SH-SY5Y (cell line): ENCODE measurements at regions not wholly inside any gene's neighbourhood (a gene's known extent, or its start where the extent isn't known, plus 50 kb on each side); places are given as distances from the start of the nearest gene placed in this dataset.

ENCODE experiments used
- GATA2 ChIP-seq: IDR thresholded peaks from 2 replicates; pipeline ENCODE4 v1.6.1; 2011; ENCODE audit warnings: mild to moderate bottlenecking, low read depth, low read length
- GATA3 ChIP-seq: IDR thresholded peaks from 2 replicates; pipeline ENCODE4 v1.6.1; 2011; ENCODE audit warnings: low read depth, mild to moderate bottlenecking, low read length, moderate library complexity

- TF ChIP-seq GATA2 (no peak), GATA3 (no peak)
Observed at GRCh38 chr5:110021251-110021650, 331.5 kb downstream of the MAN2A1 start.

- TF ChIP-seq GATA2: no peak
- no peak for TF ChIP-seq GATA3
Observed at GRCh38 chr5:110025160-110025559, 335.4 kb downstream of the MAN2A1 start.

GRCh38 chr5:110027527-110028322 lies 338.0 kb downstream of the MAN2A1 start:
- no peak for TF ChIP-seq GATA2
- TF ChIP-seq GATA3: no peak

GRCh38 chr5:110031402-110032140 lies 341.8 kb downstream of the MAN2A1 start:
- TF ChIP-seq GATA2 (no peak), GATA3 (no peak)

GRCh38 chr5:110032376-110032775 lies 342.6 kb downstream of the MAN2A1 start:
- TF ChIP-seq GATA3 (no peak), GATA2 (no peak)

GRCh38 chr5:110034056-110034600 lies 344.4 kb downstream of the MAN2A1 start:
- TF ChIP-seq GATA2: no peak
- TF ChIP-seq GATA3: no peak

- TF ChIP-seq GATA2: no peak
- TF ChIP-seq GATA3: no peak
Observed at GRCh38 chr5:110038297-110038997, 348.7 kb downstream of the MAN2A1 start.

- TF ChIP-seq GATA2 (no peak), GATA3 (no peak)
Observed at GRCh38 chr5:110040178-110040577, 350.5 kb downstream of the MAN2A1 start.

GRCh38 chr5:110043025-110043424 lies 353.3 kb downstream of the MAN2A1 start:
- TF ChIP-seq GATA2: no peak
- TF ChIP-seq GATA3: no peak

- no peak for TF ChIP-seq GATA3
- TF ChIP-seq GATA2: no peak
Observed at GRCh38 chr5:110045158-110045557, 355.4 kb downstream of the MAN2A1 start.

GRCh38 chr5:110048491-110048890 lies 358.8 kb downstream of the MAN2A1 start:
- TF ChIP-seq GATA3 (no peak), GATA2 (no peak)

- TF ChIP-seq GATA3 (no peak), GATA2 (no peak)
Observed at GRCh38 chr5:110049816-110050215, 360.1 kb downstream of the MAN2A1 start.

- TF ChIP-seq GATA2 (no peak), GATA3 (no peak)
Observed at GRCh38 chr5:110050640-110051345, 361.1 kb downstream of the MAN2A1 start.
